ENCODE measurements at regions not wholly inside any gene's neighbourhood (a gene's known extent, or its start where the extent isn't known, plus 50 kb on each side); places are given as distances from the start of the nearest gene placed in this dataset.

GRCh38 chr6:22221211-22221610, 75.6 kb downstream of the PRL start:
- no peaks in the 10 kb centered on the region for H3K27me3 Mint-ChIP-seq
- no peak for DNase-seq
- H3K4me1 Mint-ChIP-seq = no peaks in the 10 kb centered on the region
- H3K9me3 Mint-ChIP-seq = no peaks in the 10 kb centered on the region
- H3K36me3 Mint-ChIP-seq = no peaks in the 10 kb centered on the region
- CTCF ChIA-PET = no interaction called here
- no peak overlapping the region for H3K27ac Mint-ChIP-seq
- H3K4me3 Mint-ChIP-seq = no peak overlapping the region

- CTCF ChIA-PET = no interaction called here
- no peak overlapping the region for H3K4me3 Mint-ChIP-seq
- no peaks in the 10 kb centered on the region for H3K9me3 Mint-ChIP-seq
- H3K27me3 Mint-ChIP-seq = no peaks in the 10 kb centered on the region
- H3K27ac Mint-ChIP-seq = no peak overlapping the region
- H3K4me1 Mint-ChIP-seq = no peaks in the 10 kb centered on the region
- no peak for DNase-seq
- no peaks in the 10 kb centered on the region for H3K36me3 Mint-ChIP-seq
Observed at GRCh38 chr6:22221630-22222029, 75.2 kb downstream of the PRL start.

- DNase-seq = no peak
- Mint-ChIP-seq H3K9me3 (no peaks in the 10 kb centered on the region), H3K27ac (no peak overlapping the region), H3K36me3 (no peaks in the 10 kb centered on the region), H3K4me1 (no peaks in the 10 kb centered on the region), H3K27me3 (no peaks in the 10 kb centered on the region), H3K4me3 (no peak overlapping the region)
- CTCF ChIA-PET = no interaction called here
Observed at GRCh38 chr6:22222469-22222868, 74.4 kb downstream of the PRL start.

- Mint-ChIP-seq H3K27ac (no peak overlapping the region), H3K9me3 (no peaks in the 10 kb centered on the region), H3K4me1 (no peaks in the 10 kb centered on the region), H3K36me3 (no peaks in the 10 kb centered on the region), H3K27me3 (no peaks in the 10 kb centered on the region), H3K4me3 (no peak overlapping the region)
- DNase-seq = no peak
- CTCF ChIA-PET = no interaction called here
Observed at GRCh38 chr6:22227824-22228610, 68.8 kb downstream of the PRL start.

- no peaks in the 10 kb centered on the region for H3K4me1 Mint-ChIP-seq
- no peak for DNase-seq
- peaks cover 2% of the 10 kb centered on the region for H3K9me3 Mint-ChIP-seq
- no peak overlapping the region for H3K27ac Mint-ChIP-seq
- no peaks in the 10 kb centered on the region for H3K27me3 Mint-ChIP-seq
- H3K4me3 Mint-ChIP-seq = no peak overlapping the region
- CTCF ChIA-PET = no interaction called here
- no peaks in the 10 kb centered on the region for H3K36me3 Mint-ChIP-seq
Observed at GRCh38 chr6:22231050-22231449, 65.8 kb downstream of the PRL start.

- peaks cover 2% of the 10 kb centered on the region for H3K9me3 Mint-ChIP-seq
- H3K4me1 Mint-ChIP-seq = no peaks in the 10 kb centered on the region
- H3K4me3 Mint-ChIP-seq = no peak overlapping the region
- CTCF ChIA-PET = no interaction called here
- no peak overlapping the region for H3K27ac Mint-ChIP-seq
- no peaks in the 10 kb centered on the region for H3K36me3 Mint-ChIP-seq
- no peak for DNase-seq
- H3K27me3 Mint-ChIP-seq = no peaks in the 10 kb centered on the region
Observed at GRCh38 chr6:22231616-22232015, 65.2 kb downstream of the PRL start.

- no peak for DNase-seq
- CTCF ChIA-PET = no interaction called here
- H3K27ac Mint-ChIP-seq = no peak overlapping the region
- H3K4me1 Mint-ChIP-seq = no peaks in the 10 kb centered on the region
- no peak overlapping the region for H3K4me3 Mint-ChIP-seq
- H3K36me3 Mint-ChIP-seq = no peaks in the 10 kb centered on the region
- peaks cover 2% of the 10 kb centered on the region for H3K9me3 Mint-ChIP-seq
- no peaks in the 10 kb centered on the region for H3K27me3 Mint-ChIP-seq
Observed at GRCh38 chr6:22236626-22237414, 60.0 kb downstream of the PRL start.

All from activated naive CD4-positive, alpha-beta T cell treated with anti-CD3 and anti-CD28 coated beads, Interleukin-2, amount 10 ng/mL, durations not matched to agents 7 days and 5 days (primary cell).